Activated CD8-positive, alpha-beta memory T cell treated with anti-CD3 and anti-CD28 coated beads for 1 hour (primary cell): ENCODE measurements at regions not wholly inside any gene's neighbourhood (a gene's known extent, or its start where the extent isn't known, plus 50 kb on each side); places are given as distances from the start of the nearest gene placed in this dataset.
"Not testable (repeated sequence)": the region's sequence is repeated elsewhere in the genome, so short reads cannot be mapped to it uniquely, and the experiment has no call there.

ENCODE experiments used
- DNase-seq, 2 donors: peaks; one replicate each; pipeline ENCODE4 v3.0.0-alpha.2; 2020; ENCODE audit warnings: low read depth in 1 of 2; ENCODE audit errors: extremely low read depth in 1 of 2

GRCh38 chr12:90710711-90711110, 244.3 kb downstream of the CCER1 start:
- no peak for DNase-seq

- DNase-seq: no peak
Measured at GRCh38 chr12:90706036-90706435, 248.9 kb downstream of the CCER1 start.

GRCh38 chr12:90695415-90695814, 259.6 kb downstream of the CCER1 start:
- no peak for DNase-seq

- no peak for DNase-seq
Measured at GRCh38 chr12:90690120-90690519, 264.9 kb downstream of the CCER1 start.

- DNase-seq: not testable (repeated sequence)
Measured at GRCh38 chr12:90687682-90688081, 267.3 kb downstream of the CCER1 start.

- no peak for DNase-seq
Measured at GRCh38 chr12:90683871-90684270, 271.1 kb downstream of the CCER1 start.

- DNase-seq: no peak
Measured at GRCh38 chr12:90682398-90682797, 272.6 kb downstream of the CCER1 start.

- DNase-seq: no peak
Measured at GRCh38 chr12:90679674-90680073, 275.3 kb downstream of the CCER1 start.

- no peak for DNase-seq
Measured at GRCh38 chr12:90677552-90677951, 277.4 kb downstream of the CCER1 start.

GRCh38 chr12:90677055-90677454, 277.9 kb downstream of the CCER1 start:
- DNase-seq: no peak

GRCh38 chr12:90675106-90675505, 279.9 kb downstream of the CCER1 start:
- no peak for DNase-seq

- DNase-seq: no peak
Measured at GRCh38 chr12:90672081-90672480, 282.9 kb downstream of the CCER1 start.

- DNase-seq: not testable (repeated sequence)
Measured at GRCh38 chr12:90663949-90664348, 291.0 kb downstream of the CCER1 start.

- DNase-seq: no peak
Measured at GRCh38 chr12:90659060-90659459, 295.9 kb downstream of the CCER1 start.

GRCh38 chr12:90653040-90653439, 301.9 kb downstream of the CCER1 start:
- no peak for DNase-seq

- no peak for DNase-seq
Measured at GRCh38 chr12:90652280-90652679, 302.7 kb downstream of the CCER1 start.

- no peak for DNase-seq
Measured at GRCh38 chr12:90645181-90645580, 309.8 kb downstream of the CCER1 start.

GRCh38 chr12:90631591-90632212, 323.3 kb downstream of the CCER1 start:
- no peak for DNase-seq

- DNase-seq: no peak
Measured at GRCh38 chr12:90630006-90630405, 325.0 kb downstream of the CCER1 start.

GRCh38 chr12:90628213-90628612, 326.8 kb downstream of the CCER1 start:
- DNase-seq: no peak

GRCh38 chr12:90627180-90627896, 327.6 kb downstream of the CCER1 start:
- no peak for DNase-seq

GRCh38 chr12:90622431-90622830, 332.5 kb downstream of the CCER1 start:
- DNase-seq: no peak

GRCh38 chr12:90621927-90622326, 333.0 kb downstream of the CCER1 start:
- no peak for DNase-seq
